ENCODE measurements at regions not wholly inside any gene's neighbourhood (a gene's known extent, or its start where the extent isn't known, plus 50 kb on each side); places are given as distances from the start of the nearest gene placed in this dataset.
"Not testable (repeated sequence)": the region's sequence is repeated elsewhere in the genome, so short reads cannot be mapped to it uniquely, and the experiment has no call there.

DNA sequence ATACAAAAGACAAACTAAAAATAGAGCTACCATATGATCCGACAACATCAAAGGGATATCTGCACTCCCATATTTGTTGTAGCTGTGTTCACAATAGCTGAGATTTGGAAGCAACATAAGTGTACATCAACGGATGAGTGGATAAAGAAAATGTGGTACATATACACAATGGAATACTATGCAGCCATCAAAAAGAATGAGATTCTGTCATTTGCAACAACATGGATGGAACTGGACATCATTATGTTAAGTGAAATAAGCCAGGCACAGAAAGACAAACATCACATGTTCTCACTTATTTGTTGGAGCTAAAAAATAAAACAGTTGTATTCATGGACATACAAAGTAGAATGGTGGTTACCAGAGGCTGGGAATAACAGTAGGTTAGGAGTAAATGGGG, 527.0 kb downstream of the GLUD2 start:
- TF ChIP-seq CTCF (conservative IDR thresholded peaks at IDR 0.05 in 1 of 2, IDR thresholded peaks at IDR 0.05 in 1 of 2; ENCODE audit: extremely low read depth in 1 of 2, insufficient read depth in 1 of 2, low read depth in 1 of 2, low read length in 2 of 2); EZH2 (IDR thresholded peaks at IDR 0.05; ENCODE audit: borderline replicate concordance, low read length): not testable (repeated sequence)

Data from mammary epithelial cell (primary cell).